ENCODE measurements at regions not wholly inside any gene's neighbourhood (a gene's known extent, or its start where the extent isn't known, plus 50 kb on each side); places are given as distances from the start of the nearest gene placed in this dataset.

DNA sequence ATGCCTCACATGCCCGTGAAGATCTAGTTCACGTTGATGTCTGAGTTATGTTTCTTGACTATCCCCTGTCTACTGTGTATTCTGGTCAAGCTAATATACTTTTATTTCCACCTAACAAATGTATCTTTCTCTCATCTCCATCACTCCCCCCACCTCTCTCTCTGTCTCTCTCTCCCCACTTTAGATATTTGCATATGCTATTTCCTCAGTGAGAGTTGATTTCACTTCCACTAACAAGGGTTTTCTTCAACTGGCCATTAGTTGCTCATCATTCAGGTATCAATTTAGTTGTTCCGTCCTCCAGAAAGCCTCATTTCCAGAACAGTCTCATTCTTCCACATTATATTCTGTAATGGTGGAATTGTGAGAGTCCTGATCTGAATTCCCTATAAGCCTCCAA is 1777.8 kb upstream of the TENM3 start:
- no peak for DNase-seq (ENCODE audit: low read depth in 2 of 2)

DNA sequence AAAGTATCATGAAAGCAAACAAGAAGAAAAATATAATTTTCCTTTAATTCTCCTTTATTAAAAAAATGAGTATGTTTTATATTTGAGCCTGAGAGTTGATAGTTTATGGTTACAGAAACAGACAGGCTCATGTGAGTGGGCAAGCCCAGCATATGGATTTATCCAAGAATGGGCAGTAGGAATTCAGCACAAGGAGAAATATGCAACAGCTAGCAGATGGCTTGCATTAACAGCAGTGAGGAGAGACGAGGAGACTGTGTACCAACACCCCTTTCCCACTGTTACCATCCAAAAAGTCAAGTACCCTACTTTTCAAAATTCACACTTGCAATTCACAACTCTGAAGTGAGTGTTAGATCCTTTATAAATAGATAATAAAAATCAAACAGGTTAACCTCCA is 1760.2 kb upstream of the TENM3 start:
- DNase-seq (ENCODE audit: low read depth in 2 of 2) = no peak

DNA sequence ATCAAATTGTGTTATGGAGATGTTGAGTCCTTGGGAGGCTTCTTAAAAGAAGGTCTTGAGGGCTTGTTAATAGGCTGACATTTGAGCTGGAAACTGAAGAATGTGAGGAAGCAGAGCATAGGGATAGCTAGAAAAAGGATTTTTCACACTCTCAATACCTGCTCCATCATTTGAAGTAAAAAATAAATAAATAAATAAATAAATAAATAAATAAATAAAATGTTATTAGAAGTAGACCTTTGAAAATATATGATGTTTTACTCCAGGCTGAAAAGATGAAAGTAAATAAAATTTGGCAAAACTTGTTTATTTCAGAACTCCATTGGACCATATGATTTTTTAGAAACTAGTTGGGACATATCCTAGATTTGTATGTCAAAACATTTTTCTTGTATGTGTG is 1757.8 kb upstream of the TENM3 start:
- DNase-seq (ENCODE audit: low read depth in 2 of 2) = no peak

DNA sequence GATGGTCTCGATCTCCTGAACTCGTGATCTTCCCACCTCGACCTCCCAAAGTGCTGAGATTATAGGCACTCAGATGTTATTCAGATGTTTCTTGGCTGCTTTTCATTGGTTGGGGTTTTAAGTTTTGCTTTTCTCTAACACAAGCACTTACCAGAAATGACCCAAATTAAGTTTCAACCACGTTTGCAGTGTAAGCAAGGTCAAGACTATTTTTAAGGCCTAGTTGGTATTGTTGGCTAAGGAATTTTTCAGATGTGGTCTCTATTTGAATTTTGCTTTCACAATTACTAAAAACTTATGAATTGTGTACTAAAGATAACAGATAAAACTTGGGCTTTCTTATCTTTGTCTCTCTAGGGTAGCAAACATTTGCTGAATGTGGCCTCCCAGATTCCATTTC is 1756.9 kb upstream of the TENM3 start:
- no peak for DNase-seq (ENCODE audit: low read depth in 2 of 2)

DNA sequence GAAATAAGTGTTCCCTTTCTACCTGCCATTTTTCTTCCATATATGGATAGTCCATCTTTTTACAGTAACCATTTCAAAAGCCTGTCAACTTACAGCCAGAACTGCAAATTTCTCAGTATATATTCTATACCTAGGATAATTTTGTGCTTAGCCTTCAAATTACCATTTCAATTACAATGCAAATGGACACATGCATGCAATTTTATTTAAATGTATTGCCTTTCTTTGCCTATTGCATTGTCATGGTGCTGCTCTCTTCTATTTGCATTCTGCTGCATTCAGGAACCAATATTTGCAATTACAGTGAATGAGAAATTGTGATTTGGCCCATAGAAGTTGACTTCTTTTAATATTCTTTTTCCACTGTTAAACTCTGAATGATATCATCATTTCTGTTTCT is 1753.4 kb upstream of the TENM3 start:
- no peak for DNase-seq (ENCODE audit: low read depth in 2 of 2)

DNA sequence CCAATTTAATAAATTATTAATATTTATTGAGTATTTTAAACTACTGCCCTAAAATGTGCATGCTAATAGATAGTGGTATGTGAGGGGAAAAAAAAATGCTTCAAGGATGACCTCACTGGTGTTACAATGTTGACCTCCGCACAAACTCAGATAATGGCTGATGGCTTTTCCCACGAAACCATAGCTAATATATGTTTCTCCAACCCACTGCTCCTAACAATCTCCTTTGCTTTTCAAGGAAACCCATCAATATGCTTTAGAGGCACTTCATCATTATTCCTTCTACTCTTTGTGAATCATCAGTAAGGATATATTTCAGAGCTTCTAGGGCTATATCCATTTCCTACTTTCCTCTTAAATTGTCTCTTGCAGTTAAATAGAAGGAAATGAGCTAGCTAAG is 1752.0 kb upstream of the TENM3 start:
- no peak for DNase-seq (ENCODE audit: low read depth in 2 of 2)

DNA sequence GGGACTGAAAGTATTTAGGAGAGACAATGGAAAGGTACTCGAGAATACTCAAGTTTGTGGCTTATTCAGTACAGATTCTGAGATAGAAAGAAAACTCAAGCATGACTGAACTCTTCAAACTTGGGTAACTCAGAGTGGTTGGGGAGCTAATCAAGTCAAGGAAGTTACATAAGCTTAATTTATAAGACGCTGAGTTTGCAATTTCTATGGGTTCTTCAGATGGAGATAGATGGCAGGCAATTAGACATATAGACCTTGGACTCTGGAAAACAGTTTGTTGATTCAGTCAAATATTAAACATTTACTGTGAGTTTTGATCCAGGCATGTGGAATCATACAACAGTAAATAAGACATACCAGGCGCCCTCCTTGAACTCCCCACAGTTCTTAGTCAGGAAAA is 1749.9 kb upstream of the TENM3 start:
- DNase-seq (ENCODE audit: low read depth in 2 of 2) = no peak

DNA sequence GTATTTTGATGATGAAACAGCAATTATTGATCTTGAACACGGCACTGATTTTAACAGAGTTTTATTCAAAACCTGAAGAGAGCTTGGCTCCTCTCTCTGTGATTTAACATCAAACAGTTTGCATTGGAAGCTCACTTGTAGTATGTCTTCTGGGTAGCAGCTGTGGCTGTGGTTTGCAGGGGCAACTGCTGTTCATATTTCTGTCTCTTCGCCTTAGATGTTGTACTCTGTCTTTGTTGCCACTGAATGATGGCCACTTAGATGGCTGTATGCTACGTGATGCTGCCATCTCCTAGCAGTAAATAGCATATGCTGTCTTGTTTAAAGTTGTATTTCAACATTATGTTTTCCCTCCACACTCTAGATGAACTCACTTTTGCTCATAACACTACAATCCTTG is 1743.0 kb upstream of the TENM3 start:
- no peak for DNase-seq (ENCODE audit: low read depth in 2 of 2)

DNA sequence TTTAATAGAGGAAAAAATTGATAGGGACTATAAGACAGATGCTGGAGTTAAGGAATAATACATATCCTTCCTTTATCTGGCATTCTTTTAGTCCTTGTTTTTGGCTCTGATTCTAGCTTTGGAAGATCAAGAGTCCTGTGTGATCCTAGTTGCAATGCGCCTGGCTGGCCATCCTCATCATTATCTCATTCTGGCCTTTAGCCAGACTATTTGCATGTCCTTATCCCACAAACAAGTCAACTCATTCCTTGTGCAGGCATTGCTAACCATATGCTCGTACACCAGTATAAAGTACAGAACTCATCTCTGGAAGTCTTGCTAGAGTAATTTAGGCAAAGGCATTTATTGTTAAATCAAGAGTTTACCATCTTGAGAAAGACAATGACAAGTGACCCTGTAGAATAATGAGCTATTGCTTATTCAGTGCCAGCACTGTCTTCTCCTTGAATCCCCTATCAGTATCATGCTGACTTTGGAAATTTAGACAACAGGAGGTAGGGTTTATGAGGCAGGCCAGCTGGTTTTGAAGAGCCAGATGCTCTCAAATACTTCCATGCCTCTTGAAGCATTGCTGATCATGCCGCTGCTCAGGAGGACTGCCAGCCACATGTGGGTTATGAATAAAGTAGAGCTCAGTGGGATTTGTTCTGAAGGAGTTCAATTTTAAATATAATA is 1730.3 kb upstream of the TENM3 start:
- DNase-seq (ENCODE audit: low read depth in 2 of 2) = no peak

DNA sequence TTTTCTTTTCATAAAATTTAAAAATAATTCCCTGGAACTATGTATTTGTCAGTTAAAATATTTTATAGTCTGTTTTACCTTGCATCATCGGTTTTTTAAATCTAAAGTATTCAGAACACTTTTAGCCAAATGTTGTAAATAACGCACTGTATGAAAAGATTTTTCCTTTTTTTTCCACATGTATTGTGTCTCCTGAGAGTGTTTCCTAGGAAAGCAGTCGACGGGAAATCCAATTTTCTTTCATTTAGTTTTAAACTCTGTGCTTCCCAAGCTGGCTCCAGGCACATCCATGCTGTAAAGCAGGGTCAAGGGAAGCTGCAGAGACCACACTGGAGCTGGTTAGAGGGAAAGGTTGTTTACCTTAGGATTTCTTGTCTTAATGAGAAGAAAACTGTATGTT is 1724.3 kb upstream of the TENM3 start:
- DNase-seq (ENCODE audit: low read depth in 2 of 2) = no peak

DNA sequence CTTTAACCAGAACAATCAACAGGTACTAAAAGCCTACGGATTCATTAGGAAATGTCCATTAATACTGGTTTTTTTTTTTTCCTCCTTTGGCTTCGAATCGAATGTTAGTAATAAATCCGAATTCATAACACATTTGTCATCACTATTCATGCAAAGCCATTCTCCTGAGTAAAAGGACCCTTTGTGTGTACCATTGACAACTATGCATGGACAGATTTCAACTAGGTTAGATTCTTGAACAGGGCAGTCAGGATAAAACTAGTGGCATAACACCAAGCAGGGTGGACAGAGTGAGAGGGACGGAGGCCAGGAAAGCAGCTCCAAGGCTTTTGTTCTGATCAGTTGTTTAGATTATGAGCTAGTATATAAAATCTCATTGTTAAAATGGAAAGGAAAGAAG is 1722.0 kb upstream of the TENM3 start:
- DNase-seq (ENCODE audit: low read depth in 2 of 2) = no peak

DNA sequence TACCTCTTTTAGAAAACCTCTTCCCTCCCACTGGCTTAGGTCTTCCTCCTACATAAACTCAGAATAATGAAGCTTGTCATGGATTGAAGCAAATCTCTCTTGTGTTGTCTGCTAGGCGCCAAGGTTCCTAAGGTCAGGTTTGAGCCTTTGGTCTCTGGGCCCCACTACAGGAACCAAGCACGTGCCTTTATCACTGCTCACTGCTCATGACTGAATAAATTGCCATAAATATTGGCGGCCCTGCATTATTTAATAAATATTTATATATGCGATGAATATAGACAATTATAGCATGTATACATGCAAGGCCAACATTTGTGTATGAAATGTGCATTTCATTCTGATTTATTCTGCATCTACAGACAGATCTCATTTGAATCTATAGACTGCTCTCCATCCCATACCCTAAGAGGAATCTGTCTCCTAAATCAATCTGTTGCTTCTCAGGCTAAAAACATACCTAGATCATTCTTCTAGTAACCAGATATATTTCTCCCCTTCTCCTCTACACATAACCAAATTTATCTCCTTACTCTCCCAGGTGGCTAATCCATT is 1717.6 kb upstream of the TENM3 start:
- DNase-seq (ENCODE audit: low read depth in 2 of 2) = no peak

DNA sequence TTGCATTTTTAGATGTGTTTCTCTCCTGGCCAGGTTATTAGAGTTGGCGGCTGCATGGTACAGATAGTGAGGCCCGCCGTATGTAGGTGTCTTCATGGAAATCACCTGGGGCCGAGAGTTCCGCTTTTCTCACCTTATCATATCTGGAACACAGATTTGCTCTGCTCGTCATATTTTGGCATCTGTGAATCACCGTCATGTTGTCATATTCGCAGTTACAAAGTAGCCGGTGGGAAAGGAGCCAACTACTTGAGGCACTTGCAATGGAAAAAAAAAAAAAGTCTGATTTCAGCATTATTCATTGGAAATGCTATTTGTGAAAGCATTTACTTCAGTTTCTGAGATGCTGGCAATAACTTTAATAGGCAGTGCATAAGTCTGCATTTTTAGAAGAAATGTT is 1715.2 kb upstream of the TENM3 start:
- DNase-seq (ENCODE audit: low read depth in 2 of 2) = no peak

DNA sequence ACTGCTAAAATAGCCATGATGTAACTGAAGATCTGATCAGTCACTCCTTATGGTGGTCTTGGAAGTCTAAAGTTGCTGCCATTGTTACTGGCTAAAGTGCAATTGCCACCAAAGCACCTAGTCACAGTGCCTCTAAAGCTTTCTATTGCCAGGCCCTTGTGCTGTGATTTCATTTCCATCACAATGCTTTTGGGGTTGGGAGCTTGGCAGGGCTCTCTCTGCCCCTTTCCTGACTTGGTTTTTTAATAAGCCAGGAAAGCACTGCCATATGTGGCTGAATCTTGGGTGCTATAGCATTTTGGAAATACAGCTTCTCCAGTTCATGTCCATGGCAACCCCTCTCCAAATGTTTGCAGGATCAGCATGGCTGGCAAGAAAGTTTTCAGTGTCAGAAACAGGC is 1712.4 kb upstream of the TENM3 start:
- no peak for DNase-seq (ENCODE audit: low read depth in 2 of 2)

DNA sequence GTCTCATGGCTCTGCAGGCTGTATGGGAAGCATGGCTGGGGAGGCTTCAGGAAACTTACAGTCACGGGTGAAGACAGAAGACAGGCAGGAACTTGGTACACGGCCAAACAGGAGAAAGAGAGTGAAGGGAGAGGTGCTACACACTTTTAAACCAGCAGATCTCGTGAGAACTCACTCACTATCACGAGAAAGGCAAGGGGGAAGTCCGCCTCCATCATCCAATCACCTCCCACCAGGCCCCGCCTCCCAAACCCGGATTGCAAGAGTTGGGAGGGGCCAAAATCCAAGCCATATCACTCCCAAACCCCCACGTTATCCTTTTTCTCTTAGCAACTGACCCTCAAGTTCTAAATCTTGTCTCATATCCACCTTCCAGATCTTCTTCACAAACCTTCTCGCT is 1710.5 kb upstream of the TENM3 start:
- DNase-seq (ENCODE audit: low read depth in 2 of 2) = no peak

DNA sequence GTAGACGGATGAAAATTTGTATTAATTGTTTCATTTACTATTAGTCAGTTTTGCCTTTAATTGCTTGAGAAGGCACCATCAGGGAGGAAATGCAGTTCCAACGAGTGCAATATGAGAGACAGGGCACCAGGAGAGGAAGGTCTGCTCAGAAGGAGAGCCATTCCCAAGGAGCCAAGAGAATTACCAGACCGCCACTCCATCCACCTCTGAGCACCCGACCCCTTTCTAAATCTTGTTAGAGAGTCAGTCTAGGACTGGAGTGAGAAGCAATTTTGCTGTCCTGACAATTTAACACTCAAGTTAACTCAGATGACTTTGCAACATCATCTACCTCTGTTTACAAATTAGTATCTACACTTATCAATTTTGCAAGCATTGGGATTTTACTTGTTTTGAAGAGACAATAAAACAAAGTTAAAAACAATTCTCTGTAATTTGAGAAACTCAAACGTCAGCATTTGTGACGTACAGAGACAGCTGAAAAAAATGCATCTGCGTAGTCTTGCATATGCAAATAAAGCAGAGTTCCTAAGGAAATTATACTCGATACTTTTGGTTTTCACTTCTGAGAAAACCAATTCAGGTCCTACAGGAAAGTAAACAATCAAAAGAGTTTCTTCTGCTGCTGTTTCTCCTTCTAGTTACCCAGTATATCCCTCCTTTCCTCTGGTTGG is 1704.7 kb upstream of the TENM3 start:
- no peak for DNase-seq (ENCODE audit: low read depth in 2 of 2)

DNA sequence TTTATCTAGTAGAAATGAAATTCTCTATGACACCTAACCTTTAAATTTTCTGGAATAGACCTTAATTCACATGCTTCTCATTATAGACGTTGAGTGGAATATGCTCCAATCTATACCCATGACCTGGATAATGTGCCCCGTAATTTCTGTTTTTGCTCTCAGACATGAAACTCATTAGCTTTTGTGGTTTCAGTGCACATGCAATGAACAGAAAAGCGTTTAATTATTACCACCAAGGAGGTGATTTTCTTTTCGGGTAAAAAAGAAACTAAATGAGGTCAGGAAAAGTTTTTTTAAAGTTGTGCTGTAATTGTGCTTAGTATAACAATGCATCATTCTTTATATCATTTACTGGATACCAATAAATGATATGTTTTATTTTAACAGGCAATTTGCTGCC is 1703.9 kb upstream of the TENM3 start:
- DNase-seq (ENCODE audit: low read depth in 2 of 2) = no peak

DNA sequence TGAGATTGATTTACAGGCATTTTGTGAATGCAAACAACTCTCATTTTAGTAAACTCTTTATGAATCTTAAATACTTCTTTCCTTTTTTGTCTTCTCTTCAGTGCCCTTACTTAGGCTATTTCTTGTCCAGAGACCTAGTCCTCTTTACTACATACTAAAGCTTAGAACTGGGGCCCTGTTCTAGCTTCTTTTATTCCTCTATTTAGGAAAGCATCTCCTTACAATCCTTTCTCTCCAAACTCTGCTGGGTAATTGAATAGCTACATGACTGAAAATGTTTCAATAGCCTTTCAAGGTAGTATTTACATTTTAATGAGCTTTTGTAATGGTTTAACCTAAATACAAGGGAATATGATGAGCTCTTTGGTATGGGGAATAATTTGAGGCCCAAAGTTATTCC is 1701.5 kb upstream of the TENM3 start:
- DNase-seq (ENCODE audit: low read depth in 2 of 2) = no peak

DNA sequence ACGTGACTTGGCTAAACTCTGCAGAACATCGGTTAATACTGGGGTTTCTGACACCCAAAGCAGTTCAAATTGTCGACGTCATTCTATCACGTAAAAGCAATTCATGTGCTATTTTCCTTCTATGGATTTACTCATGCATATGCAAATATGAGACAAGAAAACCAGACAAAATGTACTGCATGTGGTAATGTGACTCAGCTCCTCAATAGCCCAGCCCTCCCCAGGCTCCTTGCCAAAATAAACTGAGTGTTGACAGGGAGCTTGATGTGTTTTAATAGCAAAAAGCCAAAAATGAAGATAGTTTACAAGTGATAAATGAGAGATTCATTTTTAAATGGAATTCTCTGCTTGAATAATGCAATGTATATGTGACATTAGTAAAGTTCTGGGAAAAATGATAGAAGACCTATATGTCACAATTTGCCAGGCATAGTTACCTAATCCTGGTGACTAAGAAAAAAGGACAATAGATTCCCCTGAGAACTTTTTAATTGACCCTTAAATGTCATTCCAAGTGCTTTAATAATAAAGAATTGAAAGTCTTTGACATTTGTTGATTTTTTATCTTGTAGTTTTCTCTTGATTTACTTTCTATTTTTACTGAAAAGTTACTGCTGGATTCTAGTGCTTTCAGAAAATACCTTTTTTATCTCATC is 1700.6 kb upstream of the TENM3 start:
- no peak for DNase-seq (ENCODE audit: low read depth in 2 of 2)

DNA sequence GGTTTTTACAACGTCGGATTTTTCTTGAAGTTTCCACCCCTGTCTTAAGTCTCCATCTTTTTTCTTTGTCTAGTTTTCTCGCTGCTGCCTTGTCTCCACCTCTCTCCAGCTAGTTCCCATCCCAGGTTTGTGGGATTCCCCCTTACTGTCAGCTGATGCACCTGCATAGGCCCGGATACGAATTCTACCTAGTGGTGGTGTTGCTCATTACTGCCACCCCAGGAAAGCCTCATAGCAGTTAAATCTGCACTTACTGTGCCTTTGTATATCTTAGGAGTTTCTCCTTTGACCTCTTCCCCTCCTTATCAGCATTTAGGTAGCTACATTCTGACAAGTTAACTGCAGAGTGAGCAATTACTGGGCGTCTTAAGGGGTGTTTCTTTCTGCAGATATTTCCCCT is 1693.1 kb upstream of the TENM3 start:
- DNase-seq (ENCODE audit: low read depth in 2 of 2) = no peak

DNA sequence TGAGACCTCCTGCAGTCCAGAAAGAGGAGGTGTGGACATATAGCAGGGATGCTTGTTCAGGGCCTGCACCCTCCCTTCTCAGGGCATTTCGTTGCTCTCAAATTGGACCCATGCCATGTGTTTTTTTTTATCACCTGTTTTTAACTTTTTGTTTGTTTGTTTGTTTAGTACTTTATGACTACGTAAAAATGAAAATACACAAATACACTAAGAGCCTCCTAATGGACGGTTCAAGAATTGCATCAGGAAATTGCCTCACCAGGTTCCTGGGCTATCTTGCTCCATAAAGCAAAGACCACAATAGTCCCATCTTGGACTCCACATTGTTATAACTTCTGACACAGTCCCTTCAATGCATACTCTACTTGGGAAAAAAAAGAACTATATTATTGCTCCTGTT is 1685.9 kb upstream of the TENM3 start:
- no peak for DNase-seq (ENCODE audit: low read depth in 2 of 2)

DNA sequence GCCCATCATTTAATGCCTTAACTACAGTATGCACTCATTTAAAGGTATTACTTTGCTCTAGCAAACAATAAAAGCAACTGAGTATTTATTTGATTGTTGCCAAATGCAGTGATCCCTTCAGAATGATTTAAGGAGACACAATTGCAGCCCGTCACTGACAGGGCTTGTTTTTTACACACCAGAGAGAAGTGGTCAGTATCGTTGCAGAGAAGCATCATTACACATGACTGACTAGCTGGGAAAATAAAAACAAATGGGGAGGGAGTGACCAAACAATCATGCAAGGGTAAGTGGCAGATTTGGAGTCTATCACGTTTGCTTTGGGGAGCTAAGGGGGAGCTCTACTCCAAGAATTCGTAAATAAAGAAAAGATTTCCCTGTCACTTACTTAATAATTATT is 1685.3 kb upstream of the TENM3 start:
- no peak for DNase-seq (ENCODE audit: low read depth in 2 of 2)

DNA sequence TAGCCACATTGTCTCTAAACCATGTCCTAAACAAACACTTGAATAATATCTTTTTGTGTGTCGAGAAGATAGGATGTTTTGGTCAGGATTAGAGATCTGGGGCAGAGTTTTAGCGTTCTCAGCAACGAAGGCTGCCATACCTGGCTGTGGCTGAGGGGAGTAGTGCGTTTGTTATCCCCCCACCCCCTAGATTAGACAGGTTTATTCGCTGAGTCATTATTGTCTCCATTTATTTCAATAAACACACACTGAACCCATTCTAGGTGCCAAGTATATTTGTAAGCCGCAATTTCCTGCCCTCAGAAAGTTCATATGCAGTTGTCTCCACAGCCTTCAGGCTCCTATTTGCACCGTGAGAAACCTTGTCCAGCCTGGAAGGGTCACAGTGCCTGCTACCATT is 1684.8 kb upstream of the TENM3 start:
- DNase-seq (ENCODE audit: low read depth in 2 of 2) = no peak

Measured in stimulated activated CD8-positive, alpha-beta memory T cell treated with anti-CD3 and anti-CD28 coated beads, Interleukin-7, amount 100 ng/mL, for 1 hour (primary cell).